GM23338 (cell line): ENCODE measurements at regions not wholly inside any gene's neighbourhood (a gene's known extent, or its start where the extent isn't known, plus 50 kb on each side); places are given as distances from the start of the nearest gene placed in this dataset.

Source experiments
- CREB1 ChIP-seq: fragments of 250-450 bp; sonication (Bioruptor Pico); IDR thresholded peaks from 2 replicates; pipeline ENCODE4 v1.5.0; 2020; ENCODE audit warnings: low read depth, mild to moderate bottlenecking, moderate library complexity
- CTCF ChIP-seq, 2 experiments: fragments of 200-600 bp in 1 of 2; sonication (generic) in 1 of 2; conservative IDR thresholded peaks; 2 replicates each; pipeline versions ENCODE4 v1.5.1 to v1.6.1; 2016 to 2017; ENCODE audit warnings: antibody characterized with exemption in 2 of 2, low read depth in 2 of 2, mild to moderate bottlenecking in 2 of 2, moderate library complexity in 1 of 2
- EZH2 ChIP-seq: fragments of 200-600 bp; sonication (generic); IDR thresholded peaks from one replicate; pipeline ENCODE4 v1.8.0; 2017; ENCODE audit warnings: antibody characterized with exemption, mild to moderate bottlenecking, low read depth; ENCODE audit not compliant: unreplicated experiment
- EZH2phosphoT487 ChIP-seq: fragments of 200-600 bp; sonication (generic); IDR thresholded peaks from one replicate; pipeline ENCODE4 v1.8.1; 2018; ENCODE audit warnings: antibody characterized with exemption; ENCODE audit not compliant: unreplicated experiment
- JUNB ChIP-seq: IDR thresholded peaks from one replicate; pipeline ENCODE4 v1.6.1; 2016; ENCODE audit warnings: antibody characterized with exemption; ENCODE audit not compliant: unreplicated experiment
- NANOG ChIP-seq: IDR thresholded peaks from 2 replicates; pipeline ENCODE4 v1.6.1; 2016; ENCODE audit warnings: antibody characterized with exemption, borderline replicate concordance
- POLR2AphosphoS5 ChIP-seq: IDR thresholded peaks from 2 replicates; pipeline ENCODE4 v1.6.1; 2016; ENCODE audit warnings: antibody characterized with exemption, low read depth
- STAT1 ChIP-seq: IDR thresholded peaks from one replicate; pipeline ENCODE4 v1.6.1; 2016; ENCODE audit warnings: antibody characterized with exemption; ENCODE audit not compliant: unreplicated experiment
- ZNF331 ChIP-seq: fragments of 250-450 bp; sonication (Bioruptor Pico); IDR thresholded peaks from 2 replicates; pipeline ENCODE4 v1.5.0; 2020; ENCODE audit warnings: low read depth, mild to moderate bottlenecking, moderate library complexity
- ZNF462 ChIP-seq: fragments of 250-450 bp; sonication (Bioruptor Pico); IDR thresholded peaks from 2 replicates; pipeline ENCODE4 v1.5.0; 2020; ENCODE audit warnings: mild to moderate bottlenecking, moderate library complexity
- TF ChIP-seq, protein P1 (sequence below): IDR thresholded peaks from one replicate; pipeline ENCODE4 v1.6.1; 2018; ENCODE audit warnings: antibody characterized with exemption; ENCODE audit not compliant: unreplicated experiment
- TF ChIP-seq, protein P2 (sequence below): IDR thresholded peaks from 2 replicates; pipeline ENCODE4 v1.6.1; 2016; ENCODE audit warnings: antibody characterized with exemption

GRCh38 chr14:46259536-46259935 lies 392.0 kb downstream of the RPL10L start:
- TF ChIP-seq CTCF (conservative IDR thresholded peaks at IDR 0.05; ENCODE audit: low read depth in 2 of 2) (peak; percentile 34 to 49; a peak in 3 of 4 replicates), JUNB (no peak), EZH2phosphoT487 (no peak), POLR2AphosphoS5 (no peak), ZNF331 (no peak), EZH2 (no peak), CREB1 (CRISPR knock-in tag) (no peak), STAT1 (no peak), NANOG (no peak), ZNF462 (no peak)
- TF ChIP-seq, protein P1, sequence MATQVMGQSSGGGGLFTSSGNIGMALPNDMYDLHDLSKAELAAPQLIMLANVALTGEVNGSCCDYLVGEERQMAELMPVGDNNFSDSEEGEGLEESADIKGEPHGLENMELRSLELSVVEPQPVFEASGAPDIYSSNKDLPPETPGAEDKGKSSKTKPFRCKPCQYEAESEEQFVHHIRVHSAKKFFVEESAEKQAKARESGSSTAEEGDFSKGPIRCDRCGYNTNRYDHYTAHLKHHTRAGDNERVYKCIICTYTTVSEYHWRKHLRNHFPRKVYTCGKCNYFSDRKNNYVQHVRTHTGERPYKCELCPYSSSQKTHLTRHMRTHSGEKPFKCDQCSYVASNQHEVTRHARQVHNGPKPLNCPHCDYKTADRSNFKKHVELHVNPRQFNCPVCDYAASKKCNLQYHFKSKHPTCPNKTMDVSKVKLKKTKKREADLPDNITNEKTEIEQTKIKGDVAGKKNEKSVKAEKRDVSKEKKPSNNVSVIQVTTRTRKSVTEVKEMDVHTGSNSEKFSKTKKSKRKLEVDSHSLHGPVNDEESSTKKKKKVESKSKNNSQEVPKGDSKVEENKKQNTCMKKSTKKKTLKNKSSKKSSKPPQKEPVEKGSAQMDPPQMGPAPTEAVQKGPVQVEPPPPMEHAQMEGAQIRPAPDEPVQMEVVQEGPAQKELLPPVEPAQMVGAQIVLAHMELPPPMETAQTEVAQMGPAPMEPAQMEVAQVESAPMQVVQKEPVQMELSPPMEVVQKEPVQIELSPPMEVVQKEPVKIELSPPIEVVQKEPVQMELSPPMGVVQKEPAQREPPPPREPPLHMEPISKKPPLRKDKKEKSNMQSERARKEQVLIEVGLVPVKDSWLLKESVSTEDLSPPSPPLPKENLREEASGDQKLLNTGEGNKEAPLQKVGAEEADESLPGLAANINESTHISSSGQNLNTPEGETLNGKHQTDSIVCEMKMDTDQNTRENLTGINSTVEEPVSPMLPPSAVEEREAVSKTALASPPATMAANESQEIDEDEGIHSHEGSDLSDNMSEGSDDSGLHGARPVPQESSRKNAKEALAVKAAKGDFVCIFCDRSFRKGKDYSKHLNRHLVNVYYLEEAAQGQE, result no peak
- TF ChIP-seq, protein P2, sequence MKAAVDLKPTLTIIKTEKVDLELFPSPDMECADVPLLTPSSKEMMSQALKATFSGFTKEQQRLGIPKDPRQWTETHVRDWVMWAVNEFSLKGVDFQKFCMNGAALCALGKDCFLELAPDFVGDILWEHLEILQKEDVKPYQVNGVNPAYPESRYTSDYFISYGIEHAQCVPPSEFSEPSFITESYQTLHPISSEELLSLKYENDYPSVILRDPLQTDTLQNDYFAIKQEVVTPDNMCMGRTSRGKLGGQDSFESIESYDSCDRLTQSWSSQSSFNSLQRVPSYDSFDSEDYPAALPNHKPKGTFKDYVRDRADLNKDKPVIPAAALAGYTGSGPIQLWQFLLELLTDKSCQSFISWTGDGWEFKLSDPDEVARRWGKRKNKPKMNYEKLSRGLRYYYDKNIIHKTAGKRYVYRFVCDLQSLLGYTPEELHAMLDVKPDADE, result no peak
